Thoracic aorta (tissue), 2 donors: ENCODE measurements at regions not wholly inside any gene's neighbourhood (a gene's known extent, or its start where the extent isn't known, plus 50 kb on each side); places are given as distances from the start of the nearest gene placed in this dataset.

Experiments used
- ATAC-seq: fragments of 150-250 bp; one replicate; pipeline ENCODE4 v1.8.0; 2017; ENCODE audit warnings: low read depth; ENCODE audit not compliant: insufficient number of reproducible peaks, low FRiP score
- DNase-seq: peaks from one replicate; pipeline ENCODE4 v3.0.0-alpha.2; 2020; ENCODE audit warnings: low spot score
- H3K27ac ChIP-seq, 2 donors: fragments of 200-600 bp; sonication (generic); 1 replicate in 1 of 2; 2 replicates in 1 of 2; pipeline ENCODE4 v1.5.1; 2016; ENCODE audit warnings: mild to moderate bottlenecking in 2 of 2, moderate library complexity in 2 of 2
- H3K27me3 ChIP-seq: fragments of 200-600 bp; sonication (generic); replicated peaks from 2 replicates; pipeline ENCODE4 v1.6.0; 2016; ENCODE audit warnings: mild to moderate bottlenecking; ENCODE audit not compliant: insufficient read depth
- H3K36me3 ChIP-seq: fragments of 200-600 bp; sonication (generic); one replicate; pipeline ENCODE4 v1.5.1; 2016
- H3K4me1 ChIP-seq, 2 donors: fragments of 200-600 bp; sonication (generic); 1 replicate in 1 of 2; 2 replicates in 1 of 2; pipeline versions ENCODE4 v1.5.1 to v1.6.0; 2016; ENCODE audit warnings: low read depth in 2 of 2, mild to moderate bottlenecking in 1 of 2; ENCODE audit not compliant: control insufficient read depth in 1 of 2
- H3K4me3 ChIP-seq: fragments of 200-600 bp; sonication (generic); 2 replicates; pipeline ENCODE4 v1.5.1; 2016; ENCODE audit warnings: mild to moderate bottlenecking
- H3K9me3 ChIP-seq: fragments of 200-600 bp; sonication (generic); 2 replicates; pipeline ENCODE4 v1.5.1; 2016
- TF ChIP-seq, protein P1 (sequence below): fragments of 200-600 bp; sonication (generic); IDR thresholded peaks from one replicate; pipeline ENCODE4 v1.5.1; 2019; ENCODE audit warnings: antibody characterized with exemption

DNA sequence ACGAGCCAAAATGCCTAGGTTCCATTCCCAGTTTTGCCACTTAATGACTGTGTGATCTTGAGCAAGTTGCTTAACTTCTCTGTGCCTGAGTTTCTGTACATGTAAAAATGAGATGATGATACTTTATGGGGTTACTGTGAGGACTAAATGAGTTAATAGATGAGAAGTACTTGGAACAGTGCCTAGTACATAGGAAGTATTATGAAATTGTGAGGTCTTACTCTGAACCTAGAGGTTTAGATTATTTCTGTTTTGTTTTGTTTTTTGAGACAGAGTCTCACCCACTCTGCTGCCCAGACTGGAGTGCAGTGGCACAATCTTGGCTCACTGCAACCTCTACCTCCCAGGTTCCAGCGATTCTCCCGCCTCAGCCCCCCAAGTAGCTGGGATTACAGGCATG lies 227.0 kb upstream of the POU2AF2 start:
- no peak for ATAC-seq
- no peak overlapping the region for H3K4me3 ChIP-seq
- no peaks in the 10 kb centered on the region for H3K9me3 ChIP-seq
- TF ChIP-seq, protein P1, sequence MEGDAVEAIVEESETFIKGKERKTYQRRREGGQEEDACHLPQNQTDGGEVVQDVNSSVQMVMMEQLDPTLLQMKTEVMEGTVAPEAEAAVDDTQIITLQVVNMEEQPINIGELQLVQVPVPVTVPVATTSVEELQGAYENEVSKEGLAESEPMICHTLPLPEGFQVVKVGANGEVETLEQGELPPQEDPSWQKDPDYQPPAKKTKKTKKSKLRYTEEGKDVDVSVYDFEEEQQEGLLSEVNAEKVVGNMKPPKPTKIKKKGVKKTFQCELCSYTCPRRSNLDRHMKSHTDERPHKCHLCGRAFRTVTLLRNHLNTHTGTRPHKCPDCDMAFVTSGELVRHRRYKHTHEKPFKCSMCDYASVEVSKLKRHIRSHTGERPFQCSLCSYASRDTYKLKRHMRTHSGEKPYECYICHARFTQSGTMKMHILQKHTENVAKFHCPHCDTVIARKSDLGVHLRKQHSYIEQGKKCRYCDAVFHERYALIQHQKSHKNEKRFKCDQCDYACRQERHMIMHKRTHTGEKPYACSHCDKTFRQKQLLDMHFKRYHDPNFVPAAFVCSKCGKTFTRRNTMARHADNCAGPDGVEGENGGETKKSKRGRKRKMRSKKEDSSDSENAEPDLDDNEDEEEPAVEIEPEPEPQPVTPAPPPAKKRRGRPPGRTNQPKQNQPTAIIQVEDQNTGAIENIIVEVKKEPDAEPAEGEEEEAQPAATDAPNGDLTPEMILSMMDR: no peak
- H3K27ac ChIP-seq: no peak overlapping the region
- H3K36me3 ChIP-seq: no peaks in the 10 kb centered on the region
- H3K4me1 ChIP-seq: no peaks in the 10 kb centered on the region
- H3K27me3 ChIP-seq: no peaks in the 10 kb centered on the region
- DNase-seq: no peak

DNA sequence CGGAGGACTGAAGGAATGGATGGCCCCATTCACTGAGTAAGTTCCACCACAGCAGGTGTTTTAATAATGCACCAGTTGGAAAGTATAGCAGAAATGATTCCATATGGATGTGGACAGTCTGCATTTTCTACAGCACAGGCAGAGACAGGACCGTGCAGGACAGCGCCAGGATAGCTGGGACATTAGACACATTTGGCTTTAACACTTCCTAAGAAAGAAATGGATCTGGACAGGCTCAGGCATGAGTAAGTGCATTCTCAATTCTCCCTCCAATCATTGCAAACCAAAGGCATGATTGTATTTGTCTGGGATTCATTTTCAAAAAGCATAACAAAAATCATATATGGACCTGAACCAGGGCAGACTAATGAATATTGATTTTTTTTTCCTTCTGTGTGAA lies 233.0 kb upstream of the POU2AF2 start:
- Histone ChIP-seq H3K27ac (no peak overlapping the region), H3K4me3 (no peak overlapping the region), H3K4me1 (no peaks in the 10 kb centered on the region), H3K27me3 (no peaks in the 10 kb centered on the region), H3K9me3 (no peaks in the 10 kb centered on the region), H3K36me3 (no peaks in the 10 kb centered on the region)
- DNase-seq: no peak
- ATAC-seq: no peak
- TF ChIP-seq, protein P1: no peak

DNA sequence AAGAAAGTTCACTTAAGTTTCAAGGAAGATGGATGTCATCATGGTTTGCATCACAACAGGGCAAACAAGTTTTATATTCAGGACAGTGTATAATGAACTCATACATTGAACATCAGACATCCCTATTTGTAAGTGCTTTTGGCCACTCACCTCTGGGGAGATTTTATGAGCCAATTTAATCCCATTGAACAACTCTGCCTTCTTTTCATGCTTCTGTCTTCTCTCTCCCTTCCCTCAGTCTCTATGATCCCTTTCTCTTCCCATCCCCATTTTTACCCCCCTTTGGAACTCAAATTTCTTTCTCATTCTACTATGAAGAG lies 234.3 kb upstream of the POU2AF2 start:
- Histone ChIP-seq H3K27ac (no peak overlapping the region), H3K4me3 (no peak overlapping the region), H3K27me3 (no peaks in the 10 kb centered on the region), H3K4me1 (no peaks in the 10 kb centered on the region), H3K36me3 (no peaks in the 10 kb centered on the region), H3K9me3 (no peaks in the 10 kb centered on the region)
- DNase-seq (no peak), ATAC-seq (no peak)
- TF ChIP-seq, protein P1: no peak

DNA sequence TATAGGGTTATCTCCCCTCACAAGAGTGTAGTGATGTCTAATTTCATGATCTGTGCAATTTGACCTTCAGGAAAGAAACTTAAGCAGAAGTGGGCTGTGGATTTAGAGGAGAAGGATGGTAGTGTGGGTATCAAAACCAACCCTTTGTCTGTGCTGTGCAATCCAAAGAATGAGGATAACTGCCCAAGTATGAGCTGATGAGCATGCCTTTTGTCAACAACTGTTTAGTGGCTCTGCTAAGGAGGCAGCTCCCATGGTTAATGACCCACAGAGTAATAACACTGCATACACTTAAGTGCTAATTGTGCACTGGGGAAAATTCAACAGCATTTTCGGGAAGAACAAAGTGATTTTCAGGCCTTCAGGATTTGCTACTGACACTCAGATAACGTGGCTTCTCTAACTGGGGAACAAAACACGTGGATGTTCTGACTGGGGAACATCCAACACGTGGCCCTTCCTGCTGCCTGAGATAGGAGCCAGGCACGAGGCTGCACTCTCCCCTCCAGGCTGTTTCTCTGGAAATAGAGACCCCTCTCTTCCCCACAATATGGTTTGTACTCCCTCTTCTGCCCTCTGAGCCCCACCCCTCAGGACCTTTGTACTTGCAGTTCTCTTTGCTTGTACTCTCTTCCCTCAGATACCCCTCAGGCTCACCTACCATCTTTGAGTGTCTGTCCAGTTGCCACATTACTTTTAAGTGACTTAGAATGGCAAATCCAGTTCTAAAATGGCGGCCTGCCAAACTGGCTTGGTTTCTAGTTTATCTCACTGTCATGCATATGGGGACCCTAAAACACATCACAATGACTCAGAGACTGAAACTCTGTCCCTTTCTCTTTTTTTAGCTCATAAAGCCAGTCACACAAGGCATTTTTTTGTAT lies 234.9 kb upstream of the POU2AF2 start:
- no peaks in the 10 kb centered on the region for H3K36me3 ChIP-seq
- ATAC-seq (no peak), DNase-seq (no peak)
- no peaks in the 10 kb centered on the region for H3K4me1 ChIP-seq
- no peaks in the 10 kb centered on the region for H3K27me3 ChIP-seq
- no peaks in the 10 kb centered on the region for H3K9me3 ChIP-seq
- H3K27ac ChIP-seq: no peak overlapping the region
- TF ChIP-seq, protein P1: no peak
- H3K4me3 ChIP-seq: no peak overlapping the region

DNA sequence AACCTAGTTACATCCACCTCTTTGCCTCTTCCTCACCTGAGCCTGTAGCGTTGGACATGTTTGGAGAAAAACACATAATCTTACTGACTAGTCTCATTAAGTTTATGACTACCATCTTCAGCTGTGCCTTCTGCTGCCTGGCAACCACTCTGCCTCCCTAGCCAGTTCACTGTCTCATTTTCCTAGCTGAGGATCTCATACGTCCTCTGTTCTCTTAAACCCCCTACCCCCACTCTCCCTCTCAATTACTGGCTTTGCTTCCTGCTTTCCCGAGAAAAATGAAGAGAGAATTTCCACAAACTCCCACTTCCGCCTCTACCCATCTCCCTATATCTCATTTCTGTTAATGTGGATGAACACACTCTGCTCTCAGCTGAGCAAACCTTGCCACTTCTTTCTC lies 239.3 kb upstream of the POU2AF2 start:
- no peaks in the 10 kb centered on the region for H3K27me3 ChIP-seq
- ATAC-seq (no peak), DNase-seq (no peak)
- H3K4me1 ChIP-seq: peaks cover 6 to 22% of the 10 kb centered on the region in 2 donors
- no peaks in the 10 kb centered on the region for H3K36me3 ChIP-seq
- H3K27ac ChIP-seq: no peak overlapping the region
- TF ChIP-seq, protein P1: no peak
- no peaks in the 10 kb centered on the region for H3K9me3 ChIP-seq
- no peak overlapping the region for H3K4me3 ChIP-seq
